ENCODE measurements at regions not wholly inside any gene's neighbourhood (a gene's known extent, or its start where the extent isn't known, plus 50 kb on each side); places are given as distances from the start of the nearest gene placed in this dataset.

GRCh38 chr3:124291008-124291407, 299.1 kb upstream of the ROPN1 start:
- TF ChIP-seq CTCF (IDR thresholded peaks at IDR 0.05; ENCODE audit: insufficient read depth, low read length) (no peak), SPI1 (IDR thresholded peaks at IDR 0.05; ENCODE audit: borderline replicate concordance, low read depth) (no peak), GABPA (IDR thresholded peaks at IDR 0.05; ENCODE audit: low read depth) (no peak)
